Testis (tissue), 2 donors: ENCODE measurements at regions not wholly inside any gene's neighbourhood (a gene's known extent, or its start where the extent isn't known, plus 50 kb on each side); places are given as distances from the start of the nearest gene placed in this dataset.

Source experiments
- DNase-seq: peaks from one replicate; pipeline ENCODE4 v3.0.0-alpha.2; 2019
- H3K27ac ChIP-seq, 2 donors: fragments of 200-600 bp; sonication (generic); one replicate each; pipeline ENCODE4 v1.5.1; 2019
- H3K27me3 ChIP-seq: fragments of 200-600 bp; sonication (generic); one replicate; pipeline ENCODE4 v1.5.1; 2019
- H3K36me3 ChIP-seq: fragments of 200-600 bp; sonication (generic); one replicate; pipeline ENCODE4 v1.5.1; 2017; ENCODE audit warnings: low read depth; ENCODE audit errors: missing control alignments
- H3K4me1 ChIP-seq: fragments of 200-600 bp; sonication (generic); one replicate; pipeline ENCODE4 v1.5.1; 2019
- H3K4me3 ChIP-seq, 2 donors: fragments of 200-600 bp; sonication (generic); one replicate each; pipeline ENCODE4 v1.5.1; 2017 to 2019
- H3K9me3 ChIP-seq: fragments of 200-600 bp; sonication (generic); one replicate; pipeline ENCODE4 v1.5.1; 2017
- POLR2A ChIP-seq: fragments of 450-650 bp; IDR thresholded peaks from one replicate; pipeline ENCODE4 v1.6.1; 2017; ENCODE audit warnings: antibody characterized with exemption, mild to moderate bottlenecking, moderate library complexity
- WGBS, 2 donors: methylation state at CpG; one replicate each; pipeline ENCODE4 v1.1.5; 2018; 5-methylcytosine and 5-hydroxymethylcytosine counted together
- intact Hi-C: fragments of 100-400 bp; cut with DNase I; formaldehyde crosslinking; loops from one replicate; pipeline ENCODE4 v1.15.1; 2023; ENCODE audit warnings: low total_unique reads
- TF ChIP-seq, protein P1 (sequence below), 3 experiments: fragments of 450-650 bp in 2 of 3; fragments of 200-600 bp in 1 of 3; sonication (generic) in 1 of 3; IDR thresholded peaks; one replicate each; pipeline ENCODE4 v1.5.1; 2016 to 2019; ENCODE audit warnings: antibody characterized with exemption in 3 of 3, mild to moderate bottlenecking in 2 of 3, moderate library complexity in 1 of 3

DNA sequence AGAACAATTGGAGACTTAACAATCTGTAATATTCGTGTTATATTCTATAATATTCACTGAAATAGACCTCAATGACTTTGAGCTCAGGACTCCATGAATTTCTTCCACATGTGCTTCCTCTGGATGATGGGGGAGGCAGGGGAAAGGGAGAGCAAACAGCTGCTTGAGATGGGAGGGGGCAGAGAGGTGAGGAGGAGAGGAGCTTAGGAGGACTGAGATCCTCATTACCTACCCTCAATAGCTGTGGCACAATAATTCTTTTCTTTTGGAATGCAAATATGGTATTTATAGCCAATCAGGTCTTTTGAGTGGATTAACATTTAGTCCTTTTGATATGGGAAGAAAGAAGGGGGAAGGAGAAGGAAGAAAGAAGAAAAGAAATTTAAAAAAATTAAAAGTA is 64.1 kb upstream of the ZNF217 start:
- no peak for TF ChIP-seq POLR2A
- TF ChIP-seq, protein P1, sequence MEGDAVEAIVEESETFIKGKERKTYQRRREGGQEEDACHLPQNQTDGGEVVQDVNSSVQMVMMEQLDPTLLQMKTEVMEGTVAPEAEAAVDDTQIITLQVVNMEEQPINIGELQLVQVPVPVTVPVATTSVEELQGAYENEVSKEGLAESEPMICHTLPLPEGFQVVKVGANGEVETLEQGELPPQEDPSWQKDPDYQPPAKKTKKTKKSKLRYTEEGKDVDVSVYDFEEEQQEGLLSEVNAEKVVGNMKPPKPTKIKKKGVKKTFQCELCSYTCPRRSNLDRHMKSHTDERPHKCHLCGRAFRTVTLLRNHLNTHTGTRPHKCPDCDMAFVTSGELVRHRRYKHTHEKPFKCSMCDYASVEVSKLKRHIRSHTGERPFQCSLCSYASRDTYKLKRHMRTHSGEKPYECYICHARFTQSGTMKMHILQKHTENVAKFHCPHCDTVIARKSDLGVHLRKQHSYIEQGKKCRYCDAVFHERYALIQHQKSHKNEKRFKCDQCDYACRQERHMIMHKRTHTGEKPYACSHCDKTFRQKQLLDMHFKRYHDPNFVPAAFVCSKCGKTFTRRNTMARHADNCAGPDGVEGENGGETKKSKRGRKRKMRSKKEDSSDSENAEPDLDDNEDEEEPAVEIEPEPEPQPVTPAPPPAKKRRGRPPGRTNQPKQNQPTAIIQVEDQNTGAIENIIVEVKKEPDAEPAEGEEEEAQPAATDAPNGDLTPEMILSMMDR (IDR thresholded peaks at IDR 0.05), result no peak
- intact Hi-C loops, result no loop called here
- no peak for DNase-seq
- no peaks in the 10 kb centered on the region for H3K9me3 ChIP-seq
- no peak overlapping the region for H3K27ac ChIP-seq
- H3K4me1 ChIP-seq, result peaks cover 34% of the 10 kb centered on the region
- 55 to 67% methylated on average over 1 of the region's 1 CpG for WGBS, 2 donors
- H3K27me3 ChIP-seq, result no peaks in the 10 kb centered on the region
- no peak overlapping the region for H3K4me3 ChIP-seq
- no peaks in the 10 kb centered on the region for H3K36me3 ChIP-seq

DNA sequence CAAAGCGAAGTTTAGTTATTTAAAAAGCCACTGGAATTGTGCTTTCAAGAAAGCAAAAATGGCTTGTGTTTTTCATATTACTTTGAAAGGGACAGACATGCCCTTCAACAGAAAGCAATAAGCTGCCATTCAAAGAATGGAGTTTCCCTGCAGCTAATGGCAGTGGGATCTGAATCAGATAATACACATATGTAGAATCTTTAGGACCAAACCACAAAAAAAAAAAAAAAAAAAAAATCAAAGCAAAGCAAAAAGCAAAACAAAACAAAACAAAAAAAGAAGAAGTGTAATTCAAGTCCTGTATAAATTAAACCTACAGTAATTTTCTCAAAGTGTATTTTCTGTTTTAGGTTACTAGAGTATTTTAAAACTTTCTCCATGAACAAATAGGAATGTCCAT is 63.6 kb upstream of the ZNF217 start:
- 91 to 94% methylated on average over 1 of the region's 1 CpG for WGBS, 2 donors
- no peak overlapping the region for H3K4me3 ChIP-seq
- no peak for TF ChIP-seq POLR2A
- TF ChIP-seq, protein P1 (IDR thresholded peaks at IDR 0.05), result no peak
- no peaks in the 10 kb centered on the region for H3K27me3 ChIP-seq
- peaks cover 38% of the 10 kb centered on the region for H3K4me1 ChIP-seq
- intact Hi-C loops, result no loop called here
- H3K36me3 ChIP-seq, result no peaks in the 10 kb centered on the region
- H3K9me3 ChIP-seq, result no peaks in the 10 kb centered on the region
- DNase-seq, result no peak
- H3K27ac ChIP-seq, result peak overlapping the region in 1 of 2 donors; percentile 5

DNA sequence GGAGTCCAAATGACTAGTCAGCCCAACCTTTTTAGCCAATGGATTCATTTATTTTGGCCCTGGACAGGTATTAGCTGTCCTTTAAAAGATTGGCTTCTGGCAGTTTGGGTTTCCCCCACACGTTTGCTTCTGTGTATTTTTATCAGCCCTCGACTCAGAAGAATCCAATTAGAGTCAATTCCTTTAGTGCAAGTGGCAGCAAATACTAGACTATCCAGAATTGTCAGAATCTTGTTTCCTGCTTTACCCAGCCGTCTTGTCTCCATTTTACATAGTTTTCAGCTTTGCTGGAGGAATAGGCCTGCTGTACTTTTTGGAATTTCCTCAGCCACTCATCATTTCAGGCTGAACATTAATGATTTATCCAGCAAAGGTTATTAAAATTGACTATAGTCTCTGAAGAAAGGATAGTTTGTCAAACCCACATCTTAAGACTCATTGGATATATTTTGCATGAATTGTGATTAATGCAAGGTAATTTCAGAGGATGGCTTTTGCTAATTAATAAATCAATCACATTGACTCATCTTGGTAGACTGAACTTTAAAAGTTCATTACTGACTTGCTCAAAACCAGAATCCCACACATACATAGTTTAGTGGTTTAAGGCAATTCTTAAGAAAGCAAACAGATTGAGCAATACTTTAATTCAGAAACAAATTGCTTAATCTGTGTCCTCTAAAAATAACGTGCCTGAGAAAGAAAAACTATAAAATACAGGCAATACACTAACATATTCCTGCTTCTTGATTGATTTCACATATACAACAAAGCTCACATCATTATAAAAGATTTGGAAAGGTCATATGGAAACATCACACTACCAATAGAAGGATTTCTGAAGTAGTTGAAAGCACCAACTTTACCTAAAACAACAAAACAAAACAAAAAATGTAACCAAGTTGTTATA is 62.9 kb upstream of the ZNF217 start:
- Histone ChIP-seq H3K36me3 (no peaks in the 10 kb centered on the region), H3K4me3 (no peak overlapping the region), H3K9me3 (no peaks in the 10 kb centered on the region), H3K27me3 (no peaks in the 10 kb centered on the region), H3K27ac (peak overlapping the region in 1 of 2 donors; percentile 5), H3K4me1 (peaks cover 38% of the 10 kb centered on the region)
- no peak for DNase-seq
- intact Hi-C loops, result no loop called here
- 41 to 48% methylated on average over 4 of the region's 4 CpGs for WGBS, 2 donors
- TF ChIP-seq, protein P1 (IDR thresholded peaks at IDR 0.05), result no peak
- no peak for TF ChIP-seq POLR2A

DNA sequence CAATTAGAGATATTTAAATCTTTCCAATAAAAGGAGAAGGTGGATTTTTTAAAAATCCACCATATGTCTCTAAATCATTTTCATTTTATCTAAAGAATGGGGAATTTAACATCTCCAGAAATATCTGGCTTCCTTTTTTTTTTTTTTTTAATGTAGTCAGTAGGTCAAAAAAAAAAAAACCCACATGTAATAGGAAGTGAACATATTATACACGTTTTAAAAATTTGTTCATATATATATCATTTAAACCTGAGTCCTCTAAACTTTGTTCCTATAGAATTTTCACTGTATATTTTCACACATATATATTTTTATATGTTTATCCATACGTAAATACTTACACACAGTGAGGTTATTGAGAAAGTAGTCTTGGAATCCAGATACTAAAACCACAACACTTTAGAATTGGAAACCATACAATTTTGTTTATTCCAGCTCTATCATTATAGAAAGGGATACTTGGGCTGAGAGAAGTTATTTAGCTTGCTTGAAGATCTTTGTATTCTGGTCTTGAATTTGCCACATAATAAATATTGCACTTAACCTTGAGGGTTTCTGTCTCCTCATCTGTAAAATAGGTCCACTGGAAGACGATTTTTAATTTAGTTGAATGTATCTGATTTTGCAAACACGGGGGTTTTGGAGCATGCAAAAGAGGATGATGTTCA is 62.1 kb upstream of the ZNF217 start:
- Histone ChIP-seq H3K27me3 (no peaks in the 10 kb centered on the region), H3K9me3 (no peaks in the 10 kb centered on the region), H3K4me1 (peaks cover 32% of the 10 kb centered on the region), H3K27ac (peak overlapping the region in 1 of 2 donors; percentile 77), H3K4me3 (no peak overlapping the region), H3K36me3 (no peaks in the 10 kb centered on the region)
- no peak for TF ChIP-seq POLR2A
- TF ChIP-seq, protein P1 (IDR thresholded peaks at IDR 0.05), result no peak
- intact Hi-C loops, result no loop called here
- 71 to 80% methylated on average over 4 of the region's 4 CpGs for WGBS, 2 donors
- no peak for DNase-seq
